HG02571 (cell line): ENCODE measurements at regions not wholly inside any gene's neighbourhood (a gene's known extent, or its start where the extent isn't known, plus 50 kb on each side); places are given as distances from the start of the nearest gene placed in this dataset.
"Not testable (repeated sequence)": the region's sequence is repeated elsewhere in the genome, so short reads cannot be mapped to it uniquely, and the experiment has no call there.

Source experiments
- ATAC-seq: cut with Tn5 transposase; IDR thresholded peaks from one replicate; pipeline ENCODE4 v1.9.1; 2021; ENCODE audit warnings: mild to moderate bottlenecking, moderate library complexity; ENCODE audit not compliant: unreplicated experiment

DNA sequence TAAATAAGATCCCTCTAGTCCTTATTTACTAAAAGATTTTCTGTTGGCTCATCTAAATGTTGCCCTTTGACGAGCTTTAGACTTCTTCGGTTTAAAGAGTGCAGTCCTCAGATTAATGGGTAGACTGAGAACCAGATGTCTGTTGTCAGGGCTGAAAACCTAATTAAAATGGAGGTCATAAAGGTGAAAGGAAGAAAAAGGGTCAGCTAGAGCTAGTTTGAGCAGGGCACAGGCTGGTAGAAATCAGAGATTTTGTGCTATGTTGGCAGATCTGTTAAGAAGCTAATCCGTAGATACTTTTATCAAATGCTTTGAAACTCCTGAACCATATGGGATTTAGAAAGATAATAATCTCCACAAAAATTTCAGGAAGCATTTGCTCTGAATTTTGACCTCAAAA lies 959.0 kb downstream of the PLA2G4A start:
- no peak for ATAC-seq

DNA sequence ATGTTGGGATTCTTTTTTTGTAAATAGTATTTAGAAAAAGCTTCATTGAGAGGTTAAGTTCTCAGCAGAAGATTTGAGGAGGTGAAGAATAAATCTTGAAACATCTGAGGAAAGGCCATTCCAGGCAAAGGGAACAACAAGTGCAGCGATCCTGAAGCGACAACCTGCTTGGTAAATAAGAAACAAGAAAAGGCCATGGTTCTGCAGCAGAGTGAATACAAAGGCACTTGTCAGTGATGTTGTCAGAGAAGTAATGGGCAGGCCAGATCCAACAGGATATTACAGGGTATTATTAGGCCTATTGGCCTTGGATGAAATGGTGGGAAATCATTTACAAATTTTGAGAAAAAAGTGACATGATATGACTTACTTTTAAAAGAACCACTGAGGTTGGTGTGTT lies 960.0 kb downstream of the PLA2G4A start:
- ATAC-seq: no peak

DNA sequence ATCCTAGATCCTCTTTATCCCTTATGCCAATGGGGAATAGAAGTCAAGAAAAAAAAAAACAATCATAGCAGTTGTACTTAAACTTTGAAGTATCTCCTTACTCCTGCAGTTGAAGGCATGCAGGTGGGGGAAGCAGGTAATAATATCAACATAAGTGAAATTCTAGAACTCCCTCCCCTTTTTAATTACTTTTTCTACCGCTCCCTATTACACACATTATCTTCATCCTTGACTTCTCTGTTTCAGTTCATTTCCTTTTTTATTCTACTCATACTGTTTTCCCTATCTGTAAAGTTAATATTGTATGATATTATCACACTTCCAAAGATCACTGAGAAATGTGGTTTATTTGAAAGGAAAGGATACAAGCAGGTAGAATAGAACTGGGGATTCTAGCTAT lies 962.0 kb downstream of the PLA2G4A start:
- ATAC-seq: no peak

DNA sequence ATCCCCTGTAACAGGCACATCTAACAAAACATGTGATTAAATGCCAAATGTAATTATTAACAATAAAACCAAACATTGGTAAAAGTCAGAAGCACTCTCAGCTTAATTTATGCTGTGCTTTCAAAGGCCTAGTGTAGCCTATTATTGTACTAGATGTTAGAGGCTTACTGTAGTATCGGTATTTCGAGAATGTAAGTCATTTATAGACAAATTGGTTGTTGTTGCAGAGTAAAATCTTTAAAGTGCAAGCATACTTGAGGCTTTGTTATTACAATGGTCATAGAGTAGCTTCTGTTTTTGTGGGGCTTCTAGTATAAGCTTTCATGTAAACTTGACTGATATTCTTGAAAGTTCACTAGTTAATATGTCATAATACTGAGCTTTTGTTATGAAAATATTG lies 965.8 kb downstream of the PLA2G4A start:
- ATAC-seq: no peak

DNA sequence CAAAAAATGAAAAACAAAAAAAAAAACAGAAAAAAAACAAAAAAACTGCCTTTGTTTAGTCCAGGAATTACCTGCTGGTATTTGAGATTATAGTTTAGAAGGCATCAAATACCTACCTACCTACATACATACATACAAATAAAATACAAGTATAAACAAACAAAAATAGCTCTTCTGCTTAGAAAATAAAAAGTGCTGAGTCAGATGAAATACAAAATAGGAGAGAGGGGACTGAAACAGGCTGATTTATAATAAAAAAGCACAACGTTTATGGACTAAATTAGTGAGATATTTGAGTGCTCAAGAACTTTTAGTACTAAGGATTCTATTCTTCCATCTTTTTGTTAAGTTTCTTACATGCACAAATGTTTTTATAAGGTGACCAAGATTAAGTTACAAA lies 980.8 kb downstream of the PLA2G4A start:
- no peak for ATAC-seq

DNA sequence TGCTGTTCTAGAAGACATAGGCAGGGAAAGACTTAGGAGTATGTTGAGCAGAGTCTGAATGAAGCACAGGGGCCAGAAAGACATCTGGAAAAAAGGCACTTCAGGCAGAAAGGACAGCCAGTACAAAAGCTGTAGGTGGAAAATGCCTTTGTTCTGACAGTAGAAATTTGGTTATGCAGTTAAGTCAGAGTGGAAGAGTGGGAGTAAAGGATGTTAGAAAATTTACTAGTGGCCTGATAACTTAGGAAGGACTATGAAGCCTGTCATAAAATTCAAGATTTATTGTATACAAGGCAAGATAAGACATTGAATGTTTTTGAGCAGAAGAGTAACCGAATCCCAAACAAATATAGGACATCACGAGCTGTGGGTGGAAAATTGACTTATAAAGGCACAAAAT lies 987.9 kb downstream of the PLA2G4A start:
- ATAC-seq: no peak

DNA sequence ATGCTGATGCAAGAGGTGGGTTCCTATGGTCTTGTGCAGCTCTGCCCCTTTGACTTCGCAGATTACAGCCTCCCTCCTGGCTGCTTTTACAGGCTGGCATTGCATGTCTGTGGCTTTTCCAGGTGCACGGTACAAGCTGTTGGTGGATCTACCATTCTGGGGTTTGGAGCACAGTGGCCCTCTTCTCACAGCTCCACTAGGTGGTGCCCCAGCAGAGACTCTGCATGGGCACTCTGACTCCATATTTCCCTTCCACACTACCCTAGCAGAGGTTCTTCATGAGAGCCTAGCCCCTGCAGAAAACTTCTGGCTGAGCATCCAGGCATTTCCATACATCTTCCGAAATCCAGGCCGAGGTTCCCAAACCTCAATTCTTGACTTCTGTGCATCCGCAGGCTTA lies 989.0 kb downstream of the PLA2G4A start:
- no peak for ATAC-seq

DNA sequence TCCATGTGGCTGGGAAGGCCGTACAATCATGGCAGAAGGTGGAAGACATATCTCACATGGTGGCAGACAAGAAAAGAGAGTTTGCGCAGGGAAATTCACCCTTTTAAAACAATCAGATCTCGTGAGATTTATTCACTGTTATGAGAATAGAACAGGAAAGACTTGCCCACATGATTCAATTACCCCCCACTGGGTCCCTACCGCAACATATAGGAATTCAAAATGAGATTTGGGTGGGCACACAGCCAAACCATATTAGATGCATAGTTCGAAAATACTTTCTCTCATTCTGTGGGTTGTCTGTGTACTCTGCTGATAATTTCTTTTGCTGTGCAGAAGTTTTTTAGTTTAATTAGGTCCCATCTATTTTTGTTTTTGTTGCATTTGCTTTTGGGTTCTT lies 990.3 kb downstream of the PLA2G4A start:
- ATAC-seq: no peak

DNA sequence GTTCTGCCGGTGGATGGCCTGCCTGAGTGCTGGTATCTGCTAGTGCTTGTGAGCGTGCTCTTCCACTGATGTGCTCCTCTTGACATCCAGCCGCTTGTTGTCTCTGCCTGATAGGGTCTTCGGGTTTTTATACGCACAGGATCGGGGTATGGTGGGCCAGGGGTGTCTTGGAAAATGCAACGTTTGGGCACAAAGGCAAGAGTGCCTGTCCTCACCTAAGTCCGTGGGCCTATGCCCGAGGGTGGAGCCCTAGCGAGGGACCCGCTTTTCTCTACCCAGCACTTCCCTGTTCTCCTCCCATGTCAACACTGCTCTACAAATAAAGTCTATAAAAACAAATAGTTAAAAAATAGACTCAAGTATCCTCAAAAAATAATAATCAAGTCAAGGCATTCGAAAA lies 1007.8 kb downstream of the PLA2G4A start:
- ATAC-seq: no peak

DNA sequence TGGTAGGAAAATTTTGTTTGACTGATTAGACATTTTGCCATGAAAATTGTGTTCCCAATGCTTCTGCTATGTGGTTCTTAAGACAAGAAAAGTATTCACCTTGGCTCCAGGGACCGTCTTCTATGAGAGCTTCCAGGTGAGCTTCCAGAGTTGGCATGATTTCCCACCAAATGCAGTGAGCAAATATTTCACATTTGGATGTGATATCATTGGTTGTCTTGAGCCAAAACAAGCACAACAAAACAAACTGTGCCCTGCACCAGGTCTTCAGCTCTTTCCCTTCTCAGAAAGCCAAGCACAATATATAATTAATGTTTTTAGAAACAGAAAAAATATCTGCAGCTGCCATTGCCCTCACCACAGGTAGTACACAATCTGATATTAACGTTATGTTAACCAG lies 1009.0 kb downstream of the PLA2G4A start:
- no peak for ATAC-seq

DNA sequence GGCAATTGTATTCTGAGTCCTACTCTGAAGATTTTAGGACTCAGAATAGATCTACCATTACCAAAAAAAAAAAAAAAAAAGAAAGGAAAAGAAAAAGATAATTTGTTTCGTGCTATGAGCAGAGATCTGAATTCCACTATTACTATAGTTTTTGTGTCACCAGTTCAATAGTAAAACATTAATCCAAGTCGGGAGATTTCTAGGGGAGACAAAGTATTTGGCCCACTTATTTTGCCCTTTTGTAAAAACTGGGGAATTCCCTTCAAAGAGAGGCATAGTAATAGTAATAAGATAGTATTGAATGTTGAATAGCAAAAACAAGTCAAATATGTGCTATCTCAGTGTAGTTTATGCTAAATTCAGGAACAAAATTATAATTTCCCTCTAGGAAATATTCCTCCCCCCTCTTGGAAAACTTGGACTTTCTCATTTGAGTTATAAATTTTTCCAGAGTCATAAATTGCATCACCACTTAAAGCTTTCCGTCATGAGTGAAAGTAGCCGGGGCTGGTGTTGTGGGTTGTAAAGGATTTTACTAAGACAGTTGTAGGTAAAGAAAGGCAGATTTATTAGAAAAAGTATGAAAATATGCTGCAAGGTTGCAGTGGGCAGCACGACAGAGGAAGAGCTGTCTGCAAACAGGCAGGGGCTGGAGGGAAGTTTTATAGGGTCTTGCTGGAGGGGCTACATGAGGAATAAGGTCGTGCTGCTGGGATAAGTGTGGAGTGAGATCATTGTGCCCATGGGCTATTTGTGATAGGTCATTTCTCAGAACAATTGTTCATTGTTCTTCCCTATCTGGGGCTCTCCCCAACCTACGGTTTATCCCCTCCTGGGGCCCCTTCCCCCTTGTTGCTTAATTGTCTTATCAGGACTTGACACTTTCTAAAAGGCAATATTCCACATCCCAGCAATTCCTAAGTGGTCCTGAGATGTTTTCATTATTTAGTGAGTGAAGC lies 1009.9 kb downstream of the PLA2G4A start:
- ATAC-seq: no peak

DNA sequence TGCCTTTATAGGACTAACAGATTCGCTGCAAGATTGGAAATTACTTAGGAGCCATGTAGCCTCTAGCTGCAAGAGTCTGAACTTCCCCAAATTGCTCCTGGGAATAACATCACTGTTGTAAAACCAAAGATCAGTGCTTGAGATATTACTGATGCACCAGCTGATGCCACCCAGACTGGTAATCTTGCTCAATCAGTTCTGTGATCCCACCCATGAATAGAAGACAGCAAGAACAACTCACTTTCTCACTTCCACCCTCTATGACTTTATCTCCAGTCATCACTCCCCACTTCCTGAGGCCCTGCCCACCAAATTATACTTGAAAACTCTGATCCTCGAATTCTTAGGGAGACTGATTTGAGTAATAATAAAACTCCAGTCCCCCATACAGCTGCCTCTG lies 1011.1 kb downstream of the PLA2G4A start:
- ATAC-seq: no peak

DNA sequence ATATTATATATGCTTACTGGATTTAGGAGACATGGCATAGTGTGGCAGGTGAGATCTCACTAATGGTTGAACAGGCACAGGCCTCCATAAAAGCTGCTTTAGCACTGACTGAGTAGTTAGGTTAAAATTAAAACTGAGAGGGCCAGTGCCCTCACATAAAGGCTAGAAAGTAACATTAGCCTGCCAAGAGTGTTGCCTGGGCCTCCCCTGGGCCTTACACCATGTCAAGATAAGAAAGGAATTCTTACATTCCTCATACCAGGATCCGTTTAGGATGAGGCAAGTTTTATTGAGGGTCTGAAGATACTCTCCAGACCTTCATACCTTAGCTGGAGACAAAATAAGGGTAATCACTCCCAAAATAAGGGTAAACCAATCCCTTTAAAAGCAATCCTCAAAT lies 1011.8 kb downstream of the PLA2G4A start:
- ATAC-seq: no peak

DNA sequence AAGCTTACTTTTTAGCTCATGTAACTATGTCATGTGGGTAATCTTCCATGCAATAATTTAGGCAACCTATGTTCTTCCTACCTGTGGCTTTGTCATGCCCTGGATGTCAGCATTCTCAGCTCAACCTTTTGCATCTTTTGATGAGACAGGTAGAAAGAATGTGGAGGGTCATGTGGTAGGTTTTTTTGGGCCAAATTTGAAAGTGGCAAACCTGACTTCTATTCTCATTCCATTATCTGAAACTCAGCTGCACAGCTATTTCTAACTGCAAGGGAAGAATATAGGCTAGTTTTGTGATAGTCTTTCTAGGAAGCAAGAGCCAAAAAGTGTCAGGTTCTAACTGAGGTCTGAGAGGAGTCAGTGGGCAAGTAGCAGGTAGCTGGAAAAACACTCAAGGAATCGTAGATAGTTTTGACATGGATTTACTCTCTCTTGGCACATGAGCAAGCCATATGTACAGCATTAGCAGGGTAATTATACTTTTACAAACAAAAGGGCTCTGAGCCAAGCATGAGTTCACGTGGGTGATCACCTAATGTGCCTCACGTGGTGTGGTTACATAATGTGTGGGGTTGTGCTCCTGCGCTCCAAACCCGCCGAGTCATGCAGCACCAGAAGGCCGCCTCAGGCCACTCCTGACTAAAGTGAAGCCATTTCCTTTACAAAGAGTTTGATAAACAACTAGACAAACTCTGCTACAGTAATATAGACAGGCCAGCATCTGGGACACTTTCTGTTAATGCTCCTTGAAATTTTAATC lies 1013.8 kb downstream of the PLA2G4A start:
- no peak for ATAC-seq

DNA sequence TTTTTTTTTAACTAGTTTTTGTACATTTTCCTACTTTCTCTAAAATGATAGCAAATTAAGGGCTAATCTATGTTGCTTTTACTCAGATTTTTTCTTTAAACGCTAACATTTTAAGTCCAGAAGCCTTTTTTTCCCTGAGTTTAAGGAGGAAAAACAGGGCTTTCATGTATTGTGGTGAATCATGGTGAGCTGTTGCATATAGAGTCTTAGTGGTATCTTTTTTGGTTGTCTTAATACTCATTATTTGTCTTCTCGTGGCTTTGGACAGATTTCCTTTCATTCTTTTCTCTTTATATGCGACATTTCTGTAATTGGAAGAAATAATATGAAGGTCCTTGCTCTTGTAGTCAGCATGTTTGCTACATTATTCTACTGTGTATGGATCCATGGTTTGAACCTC lies 1015.6 kb downstream of the PLA2G4A start:
- no peak for ATAC-seq

DNA sequence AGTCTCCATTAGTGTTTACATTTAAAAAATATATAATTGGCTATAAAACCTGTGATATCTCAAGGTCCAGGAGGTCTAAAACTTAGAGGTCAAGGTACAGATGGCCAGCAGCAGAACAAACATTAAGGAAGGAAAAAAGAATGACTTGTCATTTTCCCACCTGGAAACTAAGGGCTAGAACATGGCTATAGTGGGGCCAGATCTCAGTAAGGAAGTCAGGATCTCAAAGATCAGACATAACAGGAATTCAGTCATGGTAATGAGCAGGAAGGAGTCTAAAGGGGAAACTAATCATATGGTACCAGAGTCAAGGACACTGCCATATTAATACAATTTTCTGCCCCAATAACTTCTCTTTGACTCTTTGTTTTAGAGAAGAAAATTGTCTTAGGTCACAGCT lies 1018.8 kb downstream of the PLA2G4A start:
- ATAC-seq: no peak

DNA sequence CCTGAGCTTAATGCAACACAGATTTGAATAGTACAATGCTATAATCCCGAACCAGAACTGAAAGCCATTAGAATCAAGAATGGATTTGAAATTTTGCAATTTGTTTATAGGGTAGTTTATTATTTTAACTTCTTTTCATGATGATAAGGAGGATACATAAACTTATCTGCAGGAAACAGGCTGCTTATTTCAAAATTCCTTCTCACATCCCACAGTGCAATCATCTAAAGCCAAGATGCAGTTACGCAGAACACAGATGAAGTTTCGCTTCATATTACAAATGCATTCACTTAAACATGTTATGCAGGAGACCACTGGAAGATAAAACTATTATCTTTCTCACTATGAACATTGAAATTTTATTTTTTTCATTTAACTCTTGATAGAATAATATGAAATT lies 1019.6 kb downstream of the PLA2G4A start:
- ATAC-seq: no peak

DNA sequence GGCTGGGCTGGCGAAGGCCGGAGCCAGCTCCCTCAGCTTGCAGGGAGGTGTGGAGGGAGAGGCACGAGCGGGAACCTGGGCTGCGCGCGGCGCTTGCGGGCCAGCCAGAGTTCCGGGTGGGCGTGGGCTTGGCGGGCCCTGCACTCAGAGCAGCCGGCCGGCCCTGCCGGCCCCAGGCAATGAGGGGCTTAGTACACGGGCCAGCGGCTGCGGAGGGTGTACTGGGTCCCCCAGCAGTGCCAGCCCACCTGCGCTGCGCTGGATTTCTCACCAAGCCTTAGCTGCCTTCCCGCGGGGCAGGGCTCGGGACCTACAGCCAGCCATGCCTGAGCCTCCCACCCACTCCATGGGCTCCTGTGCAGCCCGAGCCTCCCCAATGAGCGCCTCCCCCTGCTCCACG lies 1021.4 kb downstream of the PLA2G4A start:
- ATAC-seq: not testable (repeated sequence)

DNA sequence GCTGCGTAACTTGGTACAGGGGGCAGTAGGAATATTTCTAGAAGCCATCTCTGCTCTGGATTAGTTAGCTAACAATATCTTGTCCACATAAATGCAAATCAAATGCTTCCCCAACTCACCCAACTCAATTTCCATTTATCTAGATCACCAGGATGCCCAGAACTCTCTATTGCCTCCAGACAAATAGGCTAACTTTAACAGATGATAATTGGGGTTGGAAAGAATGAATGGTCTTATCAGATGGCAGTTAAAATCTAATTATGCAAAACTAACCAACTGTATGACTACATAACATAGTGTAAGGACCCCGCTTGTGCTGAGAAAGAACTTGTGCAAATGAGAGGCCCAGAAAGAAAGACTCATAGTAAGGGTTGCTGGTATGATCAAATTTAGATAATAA lies 1024.8 kb downstream of the PLA2G4A start:
- no peak for ATAC-seq

DNA sequence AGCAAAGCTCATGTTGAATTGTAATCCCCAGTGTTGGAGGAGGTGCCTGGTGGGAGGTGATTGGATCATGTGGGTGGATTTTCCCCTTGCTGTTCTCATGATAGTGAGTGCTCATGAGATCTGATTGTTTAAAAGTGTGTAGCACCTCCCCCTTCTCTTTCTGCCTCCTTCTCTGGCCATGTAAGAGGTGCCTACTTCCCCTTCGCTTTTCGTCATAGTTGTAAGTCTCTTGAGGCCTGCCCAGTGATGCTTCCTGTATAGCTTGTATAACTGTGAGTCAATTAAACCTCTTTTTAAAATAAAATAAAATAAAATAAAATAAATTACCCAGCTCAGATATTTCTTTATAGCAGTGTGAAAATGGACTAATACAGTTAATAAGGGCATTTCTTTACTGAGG lies 1025.7 kb downstream of the PLA2G4A start:
- no peak for ATAC-seq

DNA sequence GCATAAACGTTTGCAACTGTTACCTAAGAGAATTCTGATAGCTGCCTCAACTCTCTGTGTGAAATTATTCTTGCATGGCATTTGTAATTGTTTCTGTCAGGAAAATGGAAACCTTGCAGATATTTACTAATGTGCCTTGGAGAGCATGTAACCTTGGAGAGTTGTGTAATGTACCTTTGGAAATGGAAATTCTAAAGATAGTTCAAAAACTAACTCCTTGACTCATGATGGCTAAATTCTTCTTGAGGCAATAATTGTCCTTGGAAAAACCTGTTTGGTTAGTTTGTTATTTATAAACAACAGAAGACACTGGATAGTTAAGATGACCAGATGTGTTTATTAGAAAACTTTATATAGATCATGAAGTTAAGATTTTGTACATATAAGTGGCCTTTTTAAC lies 1033.8 kb downstream of the PLA2G4A start:
- ATAC-seq: no peak

DNA sequence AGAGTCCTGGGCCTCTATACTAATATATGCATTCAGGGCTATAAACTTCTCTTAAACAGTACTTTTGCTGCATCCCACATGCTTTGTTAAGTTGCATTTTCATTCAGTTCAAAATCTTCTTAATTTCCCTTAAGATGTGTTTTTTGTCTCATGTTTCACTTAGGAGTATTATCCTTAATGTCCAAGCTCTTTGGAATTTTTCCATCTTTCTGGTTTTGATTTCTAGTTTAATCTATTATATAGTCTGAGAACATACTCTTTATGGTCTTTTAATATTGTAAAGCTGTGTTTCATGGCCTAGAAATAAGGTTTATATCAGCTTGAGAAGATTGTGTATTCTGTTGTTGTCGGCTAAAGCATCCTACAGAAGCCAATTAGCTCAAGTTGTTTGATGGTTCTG lies 1041.8 kb downstream of the PLA2G4A start:
- ATAC-seq: no peak
